ENCODE measurements at regions not wholly inside any gene's neighbourhood (a gene's known extent, or its start where the extent isn't known, plus 50 kb on each side); places are given as distances from the start of the nearest gene placed in this dataset.

DNA sequence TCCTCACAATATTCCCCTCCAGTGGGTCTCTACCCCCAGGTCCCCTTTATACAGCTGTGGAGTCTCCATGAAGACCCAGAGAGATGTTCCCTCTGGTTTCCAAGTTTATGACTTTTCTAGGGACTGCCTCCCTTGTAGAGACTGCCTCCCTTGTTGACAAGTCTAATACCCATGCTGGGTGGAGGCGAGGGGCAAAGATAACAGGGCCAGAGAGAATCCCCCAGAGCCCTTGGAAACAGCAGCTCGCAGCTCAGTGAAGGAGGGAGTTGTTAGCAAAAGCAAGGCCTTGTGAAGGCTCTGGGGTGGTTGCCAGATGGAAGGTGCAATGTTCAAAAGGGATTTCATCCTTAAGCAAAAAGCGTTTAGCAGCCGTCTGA lies 75.0 kb upstream of the GATA6 start:
- Histone ChIP-seq H4K20me1 (ENCODE audit: low read depth, low read length) (no peaks in the 10 kb centered on the region), H3K9me2 (replicated peaks; ENCODE audit: insufficient read depth, low read length) (no peaks in the 10 kb centered on the region), H3K9me3 (ENCODE audit: insufficient read depth, low read length) (no peaks in the 10 kb centered on the region), H3K9ac (ENCODE audit: low read length) (no peak overlapping the region), H3K4me3 (ENCODE audit: insufficient read depth, low read length, poor library complexity, severe bottlenecking) (no peak overlapping the region), H3K27ac (ENCODE audit: low read depth, low read length) (no peak overlapping the region), H3K79me2 (ENCODE audit: insufficient read depth, low read length) (no peaks in the 10 kb centered on the region), H3F3A (ENCODE audit: insufficient read depth) (no peaks in the 10 kb centered on the region), H3K36me3 (ENCODE audit: low read length) (no peaks in the 10 kb centered on the region), H3K27me3 (ENCODE audit: low read length) (no peaks in the 10 kb centered on the region), H3K4me2 (ENCODE audit: low read depth, low read length, poor library complexity, severe bottlenecking) (no peak overlapping the region), H2AFZ (ENCODE audit: low read depth, low read length, severe bottlenecking) (no peak overlapping the region)
- TF ChIP-seq CTCF (IDR thresholded peaks at IDR 0.05; ENCODE audit: insufficient read depth, low read length, poor library complexity, severe bottlenecking) (no peak), EZH2phosphoT487 (conservative IDR thresholded peaks at IDR 0.05; ENCODE audit: low read length) (no peak)

DNA sequence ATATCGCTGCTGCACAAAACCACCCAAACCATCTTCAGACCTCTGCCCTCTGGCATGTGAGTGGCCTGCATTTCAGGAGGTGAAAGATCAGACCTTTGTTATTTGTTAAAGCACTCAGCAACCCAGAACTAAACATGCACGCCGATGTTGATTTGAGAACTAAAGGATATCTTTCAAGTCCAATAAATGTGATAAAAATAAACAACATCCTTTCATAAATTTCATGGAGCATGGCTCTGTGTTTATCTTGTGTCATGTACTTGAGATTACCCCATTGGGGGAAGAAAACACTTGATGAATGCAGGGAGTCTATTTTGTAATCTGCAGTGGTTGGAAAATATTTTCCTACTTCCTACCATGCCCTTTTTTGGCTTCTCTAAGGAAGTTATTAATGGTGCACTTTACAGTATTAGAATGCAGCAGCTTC lies 70.8 kb upstream of the GATA6 start:
- Histone ChIP-seq H3K79me2 (ENCODE audit: insufficient read depth, low read length) (no peaks in the 10 kb centered on the region), H2AFZ (ENCODE audit: low read depth, low read length, severe bottlenecking) (no peak overlapping the region), H3K9me3 (ENCODE audit: insufficient read depth, low read length) (no peaks in the 10 kb centered on the region), H4K20me1 (ENCODE audit: low read depth, low read length) (no peaks in the 10 kb centered on the region), H3F3A (ENCODE audit: insufficient read depth) (no peaks in the 10 kb centered on the region), H3K9ac (ENCODE audit: low read length) (no peak overlapping the region), H3K4me2 (ENCODE audit: low read depth, low read length, poor library complexity, severe bottlenecking) (no peak overlapping the region), H3K36me3 (ENCODE audit: low read length) (no peaks in the 10 kb centered on the region), H3K4me3 (ENCODE audit: insufficient read depth, low read length, poor library complexity, severe bottlenecking) (no peak overlapping the region), H3K27me3 (ENCODE audit: low read length) (no peaks in the 10 kb centered on the region), H3K27ac (ENCODE audit: low read depth, low read length) (no peak overlapping the region), H3K9me2 (replicated peaks; ENCODE audit: insufficient read depth, low read length) (no peaks in the 10 kb centered on the region)
- TF ChIP-seq CTCF (IDR thresholded peaks at IDR 0.05; ENCODE audit: insufficient read depth, low read length, poor library complexity, severe bottlenecking) = no peak
- TF ChIP-seq EZH2phosphoT487 (conservative IDR thresholded peaks at IDR 0.05; ENCODE audit: low read length) = no peak

GRCh38 chr18:22099925-22100324 lies 69.5 kb upstream of the GATA6 start:
- no peaks in the 10 kb centered on the region for H3F3A ChIP-seq (ENCODE audit: insufficient read depth)
- H4K20me1 ChIP-seq (ENCODE audit: low read depth, low read length) = no peaks in the 10 kb centered on the region
- H3K27me3 ChIP-seq (ENCODE audit: low read length) = no peaks in the 10 kb centered on the region
- H3K27ac ChIP-seq (ENCODE audit: low read depth, low read length) = no peak overlapping the region
- no peak overlapping the region for H3K4me3 ChIP-seq (ENCODE audit: insufficient read depth, low read length, poor library complexity, severe bottlenecking)
- no peaks in the 10 kb centered on the region for H3K79me2 ChIP-seq (ENCODE audit: insufficient read depth, low read length)
- H3K9me2 ChIP-seq (replicated peaks; ENCODE audit: insufficient read depth, low read length) = no peaks in the 10 kb centered on the region
- H3K4me2 ChIP-seq (ENCODE audit: low read depth, low read length, poor library complexity, severe bottlenecking) = no peak overlapping the region
- TF ChIP-seq CTCF (IDR thresholded peaks at IDR 0.05; ENCODE audit: insufficient read depth, low read length, poor library complexity, severe bottlenecking) (no peak), EZH2phosphoT487 (conservative IDR thresholded peaks at IDR 0.05; ENCODE audit: low read length) (no peak)
- no peak overlapping the region for H2AFZ ChIP-seq (ENCODE audit: low read depth, low read length, severe bottlenecking)
- H3K36me3 ChIP-seq (ENCODE audit: low read length) = no peaks in the 10 kb centered on the region
- H3K9me3 ChIP-seq (ENCODE audit: insufficient read depth, low read length) = no peaks in the 10 kb centered on the region
- H3K9ac ChIP-seq (ENCODE audit: low read length) = no peak overlapping the region

DNA sequence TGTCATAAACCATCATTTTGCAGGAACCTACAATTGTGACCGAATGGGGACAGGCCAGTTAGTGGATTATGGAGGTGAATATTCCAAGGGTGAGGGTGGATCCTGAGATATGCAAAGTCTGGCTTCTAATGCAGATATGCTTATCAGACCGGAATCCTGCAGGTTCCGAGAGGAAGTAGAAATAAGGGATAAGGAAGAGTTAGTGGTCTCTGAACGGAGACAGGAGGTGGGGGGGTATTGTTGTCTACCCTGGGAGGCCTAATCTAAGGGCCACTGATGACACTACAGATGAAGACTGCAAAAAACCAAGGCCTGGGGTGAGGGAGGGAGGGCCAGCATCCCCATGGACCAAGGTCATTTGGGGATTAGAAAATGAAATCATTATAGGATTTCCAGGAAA lies 67.7 kb upstream of the GATA6 start:
- TF ChIP-seq CTCF (IDR thresholded peaks at IDR 0.05; ENCODE audit: insufficient read depth, low read length, poor library complexity, severe bottlenecking) = no peak
- TF ChIP-seq EZH2phosphoT487 (conservative IDR thresholded peaks at IDR 0.05; ENCODE audit: low read length) = no peak
- H3F3A ChIP-seq (ENCODE audit: insufficient read depth) = no peaks in the 10 kb centered on the region
- H3K4me3 ChIP-seq (ENCODE audit: insufficient read depth, low read length, poor library complexity, severe bottlenecking) = no peak overlapping the region
- no peak overlapping the region for H3K4me2 ChIP-seq (ENCODE audit: low read depth, low read length, poor library complexity, severe bottlenecking)
- no peak overlapping the region for H3K27ac ChIP-seq (ENCODE audit: low read depth, low read length)
- no peaks in the 10 kb centered on the region for H3K9me3 ChIP-seq (ENCODE audit: insufficient read depth, low read length)
- H3K27me3 ChIP-seq (ENCODE audit: low read length) = no peaks in the 10 kb centered on the region
- no peak overlapping the region for H2AFZ ChIP-seq (ENCODE audit: low read depth, low read length, severe bottlenecking)
- no peaks in the 10 kb centered on the region for H3K79me2 ChIP-seq (ENCODE audit: insufficient read depth, low read length)
- H4K20me1 ChIP-seq (ENCODE audit: low read depth, low read length) = no peaks in the 10 kb centered on the region
- H3K36me3 ChIP-seq (ENCODE audit: low read length) = no peaks in the 10 kb centered on the region
- H3K9me2 ChIP-seq (replicated peaks; ENCODE audit: insufficient read depth, low read length) = no peaks in the 10 kb centered on the region
- no peak overlapping the region for H3K9ac ChIP-seq (ENCODE audit: low read length)
